ENCODE measurements at regions not wholly inside any gene's neighbourhood (a gene's known extent, or its start where the extent isn't known, plus 50 kb on each side); places are given as distances from the start of the nearest gene placed in this dataset.

GRCh38 chr5:34547300-34548085 is 108.6 kb upstream of the RAI14 start:
- no peak for TF ChIP-seq EZH2 (IDR thresholded peaks at IDR 0.05; ENCODE audit: low read depth)
- TF ChIP-seq, protein P1, sequence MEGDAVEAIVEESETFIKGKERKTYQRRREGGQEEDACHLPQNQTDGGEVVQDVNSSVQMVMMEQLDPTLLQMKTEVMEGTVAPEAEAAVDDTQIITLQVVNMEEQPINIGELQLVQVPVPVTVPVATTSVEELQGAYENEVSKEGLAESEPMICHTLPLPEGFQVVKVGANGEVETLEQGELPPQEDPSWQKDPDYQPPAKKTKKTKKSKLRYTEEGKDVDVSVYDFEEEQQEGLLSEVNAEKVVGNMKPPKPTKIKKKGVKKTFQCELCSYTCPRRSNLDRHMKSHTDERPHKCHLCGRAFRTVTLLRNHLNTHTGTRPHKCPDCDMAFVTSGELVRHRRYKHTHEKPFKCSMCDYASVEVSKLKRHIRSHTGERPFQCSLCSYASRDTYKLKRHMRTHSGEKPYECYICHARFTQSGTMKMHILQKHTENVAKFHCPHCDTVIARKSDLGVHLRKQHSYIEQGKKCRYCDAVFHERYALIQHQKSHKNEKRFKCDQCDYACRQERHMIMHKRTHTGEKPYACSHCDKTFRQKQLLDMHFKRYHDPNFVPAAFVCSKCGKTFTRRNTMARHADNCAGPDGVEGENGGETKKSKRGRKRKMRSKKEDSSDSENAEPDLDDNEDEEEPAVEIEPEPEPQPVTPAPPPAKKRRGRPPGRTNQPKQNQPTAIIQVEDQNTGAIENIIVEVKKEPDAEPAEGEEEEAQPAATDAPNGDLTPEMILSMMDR (conservative IDR thresholded peaks at IDR 0.05): no peak

All from PC-9 (cell line).